ENCODE measurements at regions not wholly inside any gene's neighbourhood (a gene's known extent, or its start where the extent isn't known, plus 50 kb on each side); places are given as distances from the start of the nearest gene placed in this dataset.
"Not testable (repeated sequence)": the region's sequence is repeated elsewhere in the genome, so short reads cannot be mapped to it uniquely, and the experiment has no call there.

DNA sequence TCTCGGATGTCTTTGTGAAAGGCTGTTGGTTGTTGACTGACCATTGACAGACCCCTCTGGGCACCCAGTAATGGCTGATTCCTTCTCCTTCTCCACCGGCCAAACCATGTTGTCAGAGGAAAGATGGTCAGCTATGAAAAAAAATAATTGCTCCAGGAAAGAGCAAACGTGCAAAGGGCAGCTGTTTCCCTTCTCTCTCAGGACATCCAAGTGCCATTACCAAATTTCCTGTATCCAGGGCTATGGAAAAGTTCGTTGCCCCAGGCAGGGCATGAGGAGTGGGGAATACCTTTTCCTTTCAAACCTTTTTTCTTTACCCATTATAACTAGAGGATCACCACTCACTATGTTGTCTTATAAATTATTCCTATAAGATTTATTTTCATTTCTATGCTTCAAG lies 321.5 kb upstream of the HNRNPA3 start:
- DNase-seq (ENCODE audit: low read depth in 2 of 3, low spot score in 2 of 3): no peak

DNA sequence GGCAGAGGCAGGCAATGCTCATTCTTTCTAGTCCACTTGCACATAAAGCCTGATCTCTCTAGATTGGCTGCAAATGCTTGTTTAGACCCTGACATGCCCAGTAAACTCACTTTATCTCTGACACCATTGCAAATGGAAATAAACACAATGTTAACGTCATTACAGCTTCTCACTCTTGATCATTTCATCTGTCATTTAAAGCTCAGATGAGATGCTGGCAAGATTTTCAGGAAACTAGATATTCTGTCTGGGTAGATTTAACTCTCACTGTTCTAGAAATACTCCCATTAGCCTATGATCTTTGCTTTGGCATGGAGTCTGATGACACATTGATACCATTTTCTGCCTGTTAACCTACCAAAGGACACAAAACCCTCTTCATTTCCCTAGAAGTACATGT lies 320.7 kb upstream of the HNRNPA3 start:
- DNase-seq (ENCODE audit: low read depth in 2 of 3, low spot score in 2 of 3): no peak

DNA sequence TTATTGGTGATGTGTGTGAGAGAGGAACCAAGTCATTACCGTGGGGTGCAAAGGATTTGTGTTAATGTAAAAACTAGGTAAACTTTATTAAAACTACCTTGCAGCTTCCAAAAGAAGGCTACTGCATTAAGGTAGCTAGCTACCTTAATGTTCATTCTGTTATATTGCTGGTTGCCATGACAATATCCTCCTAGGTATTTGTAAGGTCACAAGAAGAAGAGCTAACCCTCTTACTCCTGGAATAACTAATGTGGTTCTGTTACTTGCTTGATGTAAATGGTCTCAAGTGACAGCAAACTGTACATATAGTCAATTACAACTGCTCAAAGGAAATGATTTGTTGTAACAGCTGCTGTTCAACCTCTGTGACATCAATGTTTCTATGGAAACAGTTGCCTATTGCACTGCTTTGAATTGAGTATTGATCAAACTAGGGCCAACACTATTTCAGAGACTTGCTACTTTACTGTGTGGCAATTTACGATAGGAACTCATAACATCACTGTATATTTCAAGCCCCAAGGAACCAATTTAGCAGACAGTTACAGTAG lies 319.8 kb upstream of the HNRNPA3 start:
- no peak for DNase-seq (ENCODE audit: low read depth in 2 of 3, low spot score in 2 of 3)

DNA sequence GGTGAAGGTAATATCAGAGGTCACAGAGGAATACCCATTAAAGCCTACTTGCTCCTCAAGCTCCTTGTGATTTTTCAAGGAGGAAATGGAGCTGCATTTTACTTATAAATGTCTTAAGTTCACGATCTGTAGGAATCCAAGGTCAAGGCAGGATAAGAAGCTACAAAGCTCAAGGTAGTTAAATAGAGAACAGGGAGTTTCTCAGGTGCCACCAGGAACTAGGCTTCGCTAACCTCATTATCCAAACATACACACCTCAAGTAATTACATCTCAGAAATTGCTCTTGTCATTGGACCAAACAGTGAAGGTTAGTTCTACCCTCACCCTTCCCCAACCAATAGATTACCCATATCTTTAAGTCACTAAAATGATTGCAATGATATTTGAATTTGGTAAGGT lies 317.4 kb upstream of the HNRNPA3 start:
- no peak for DNase-seq (ENCODE audit: low read depth in 2 of 3, low spot score in 2 of 3)

DNA sequence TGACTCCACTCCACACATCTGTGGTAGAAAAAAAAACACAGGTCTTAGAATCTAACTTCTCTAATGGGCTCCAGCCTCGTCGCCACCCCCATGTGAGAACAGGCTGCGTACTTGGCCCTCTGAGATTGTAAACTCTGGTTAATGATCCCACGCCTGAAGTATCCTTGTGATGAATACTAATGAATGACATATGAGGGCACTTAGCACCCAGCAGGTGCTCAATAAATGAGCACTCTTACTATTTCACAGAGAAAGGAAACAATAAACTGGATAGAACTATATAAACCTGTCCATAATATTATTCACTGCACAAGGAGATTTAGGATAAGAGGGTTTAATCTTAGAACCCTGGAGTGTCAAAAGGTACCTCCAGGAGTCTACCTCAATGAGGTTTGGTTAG lies 310.1 kb upstream of the HNRNPA3 start:
- no peak for DNase-seq (ENCODE audit: low read depth in 2 of 3, low spot score in 2 of 3)

DNA sequence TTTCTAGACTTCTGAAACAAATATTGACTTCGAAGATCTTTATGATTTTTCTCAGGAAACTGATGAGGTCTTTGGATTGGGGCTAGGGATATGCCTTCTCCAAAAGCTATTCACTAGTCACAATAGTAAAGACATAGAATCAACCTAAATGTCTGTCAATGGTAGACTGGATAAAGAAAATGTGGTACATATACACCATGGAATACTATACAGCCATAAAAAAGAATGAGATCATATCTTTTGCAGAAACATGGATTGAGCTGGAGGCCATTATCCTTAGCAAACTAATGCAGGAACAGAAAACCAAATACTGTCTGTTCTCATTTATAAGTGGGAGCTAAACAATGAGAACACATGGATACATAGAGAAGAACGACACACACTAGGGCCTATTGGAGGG lies 308.5 kb upstream of the HNRNPA3 start:
- DNase-seq (ENCODE audit: low read depth in 2 of 3, low spot score in 2 of 3): not testable (repeated sequence)

DNA sequence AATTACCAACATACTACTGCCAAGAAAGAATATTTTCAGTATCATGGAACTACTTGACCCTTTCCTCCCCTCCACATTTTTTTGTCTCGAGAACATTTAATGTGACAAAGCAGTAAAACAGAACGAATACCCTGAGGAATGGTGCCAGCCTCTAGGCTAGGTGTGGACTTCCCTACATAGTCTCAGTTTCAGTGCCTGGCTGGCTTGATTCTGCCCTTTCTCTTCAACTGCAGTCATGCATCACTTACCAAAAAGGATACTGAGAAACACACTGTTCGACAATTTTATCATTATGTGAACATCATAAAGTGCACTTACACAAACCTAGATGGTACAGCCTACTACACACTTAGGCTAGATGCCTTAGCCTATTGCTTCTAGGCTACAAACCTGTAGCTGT lies 305.3 kb upstream of the HNRNPA3 start:
- DNase-seq (ENCODE audit: low read depth in 2 of 3, low spot score in 2 of 3): no peak

DNA sequence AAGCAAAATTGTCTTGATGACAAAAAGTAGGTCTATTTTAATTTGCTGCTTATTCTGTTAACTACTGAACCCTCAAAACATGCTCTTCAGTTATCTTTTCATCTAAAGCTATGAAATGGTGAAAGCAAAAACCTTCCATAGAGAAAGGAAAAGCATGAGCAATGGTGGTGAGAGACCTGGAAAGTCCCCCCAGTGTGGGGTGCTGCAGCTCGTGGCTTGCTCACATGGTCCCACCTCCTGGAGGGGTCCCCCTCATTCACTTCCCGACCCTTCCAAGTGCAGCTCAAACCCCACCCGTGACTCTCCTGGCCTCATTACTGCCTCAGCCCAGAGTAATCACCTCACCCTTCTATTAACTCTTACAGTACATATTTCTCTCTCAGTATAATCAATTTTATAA lies 301.8 kb upstream of the HNRNPA3 start:
- no peak for DNase-seq (ENCODE audit: low read depth in 2 of 3, low spot score in 2 of 3)

DNA sequence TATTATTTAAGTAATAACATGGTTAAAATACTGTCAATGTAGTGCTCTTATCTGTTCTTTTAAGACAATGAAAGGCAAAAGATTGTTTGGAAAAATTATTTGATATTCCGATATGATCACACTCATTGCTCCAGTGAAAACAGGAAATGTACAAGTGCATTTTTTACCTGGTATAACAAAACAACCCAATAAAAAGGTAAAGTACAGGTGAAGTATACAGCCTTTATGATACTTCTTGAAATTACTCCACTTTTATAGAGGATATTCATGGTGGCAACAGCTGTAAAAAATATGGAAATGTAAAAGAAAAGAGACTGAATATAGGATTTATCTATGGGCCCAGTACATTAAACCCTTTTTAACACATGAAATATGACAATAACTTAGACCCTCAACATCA lies 298.6 kb upstream of the HNRNPA3 start:
- DNase-seq (ENCODE audit: low read depth in 2 of 3, low spot score in 2 of 3): no peak

DNA sequence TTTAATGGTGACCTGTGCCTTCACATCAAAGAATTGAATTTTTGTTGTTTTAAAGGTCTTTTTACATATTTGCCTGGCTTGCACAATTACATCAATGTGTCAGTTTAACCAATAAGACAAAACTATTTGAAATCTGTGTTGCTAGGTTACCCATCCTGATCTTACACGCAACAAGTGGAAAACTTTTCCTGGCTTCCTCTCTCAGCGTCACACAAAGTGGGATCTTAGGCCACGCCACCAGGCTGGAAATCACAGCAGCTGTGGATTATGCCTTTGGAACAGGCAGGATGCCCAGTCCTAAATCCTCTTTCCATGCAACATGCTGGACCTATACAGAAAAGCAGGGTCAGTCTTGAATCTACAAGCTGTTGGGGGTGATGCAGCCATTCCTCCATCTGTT lies 298.2 kb upstream of the HNRNPA3 start:
- DNase-seq (ENCODE audit: low read depth in 2 of 3, low spot score in 2 of 3): no peak

DNA sequence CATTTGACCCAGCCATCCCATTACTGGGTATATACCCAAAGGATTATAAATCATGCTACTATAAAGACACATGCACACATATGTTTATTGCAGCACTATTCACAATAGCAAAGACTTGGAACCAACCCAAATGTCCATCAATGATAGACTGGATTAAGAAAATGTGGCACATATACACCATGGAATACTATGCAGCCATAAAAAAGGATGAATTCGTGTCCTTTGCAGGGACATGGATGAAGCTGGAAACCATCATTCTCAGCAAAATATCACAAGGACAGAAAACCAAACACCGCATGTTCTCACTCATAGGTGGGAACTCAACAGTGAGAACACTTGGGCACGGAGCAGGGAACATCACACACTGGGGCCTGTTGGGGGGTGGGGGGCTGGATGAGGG lies 290.0 kb upstream of the HNRNPA3 start:
- DNase-seq (ENCODE audit: low read depth in 2 of 3, low spot score in 2 of 3): not testable (repeated sequence)

DNA sequence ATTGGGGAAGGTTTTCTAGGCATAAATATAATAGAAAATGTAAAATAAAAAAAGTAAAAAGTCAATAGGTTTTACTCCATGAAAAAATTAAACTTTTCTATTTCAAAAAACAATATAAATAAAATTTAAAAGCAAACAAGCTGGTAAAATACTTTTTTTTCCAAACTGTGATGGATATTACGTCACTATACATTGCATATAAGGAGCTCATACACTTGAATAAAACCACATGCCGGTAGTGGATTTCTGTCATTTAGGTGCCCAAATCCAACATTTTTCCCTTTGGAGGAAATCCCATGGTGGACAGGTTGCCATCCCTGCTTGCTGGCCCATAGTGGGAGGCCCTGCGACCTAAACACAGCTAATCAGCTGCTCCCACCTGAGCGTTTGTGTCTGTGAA lies 289.4 kb upstream of the HNRNPA3 start:
- no peak for DNase-seq (ENCODE audit: low read depth in 2 of 3, low spot score in 2 of 3)

DNA sequence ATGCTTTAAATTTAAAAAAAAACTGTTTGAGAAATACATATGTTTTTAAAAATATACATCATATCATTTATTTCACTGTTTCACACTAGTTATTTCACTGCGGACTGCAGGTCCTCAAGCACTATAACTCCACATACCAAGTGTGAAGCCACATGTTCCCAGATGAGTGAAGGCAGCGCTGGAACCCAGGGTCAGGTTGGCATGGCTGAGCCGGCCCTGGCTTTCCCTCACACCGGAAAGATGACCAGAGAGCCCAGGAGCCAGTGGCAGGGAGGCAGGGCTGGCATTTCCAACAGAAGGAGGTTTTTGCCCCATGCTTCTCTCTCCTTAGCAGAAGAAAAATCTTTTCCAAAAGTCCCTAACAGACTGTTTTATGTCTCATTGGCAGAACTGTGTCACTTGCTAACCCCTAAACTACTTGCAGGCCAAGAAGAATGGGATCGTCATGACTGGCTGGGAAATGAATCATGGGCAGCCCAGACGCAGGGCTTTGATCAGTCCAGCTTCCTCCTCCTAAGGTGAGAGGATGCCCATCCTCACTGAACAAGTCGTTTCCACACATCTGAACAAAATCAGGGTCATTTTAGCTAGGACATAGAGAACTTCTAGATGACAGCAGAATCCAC lies 287.6 kb upstream of the HNRNPA3 start:
- DNase-seq (ENCODE audit: low read depth in 2 of 3, low spot score in 2 of 3): no peak

DNA sequence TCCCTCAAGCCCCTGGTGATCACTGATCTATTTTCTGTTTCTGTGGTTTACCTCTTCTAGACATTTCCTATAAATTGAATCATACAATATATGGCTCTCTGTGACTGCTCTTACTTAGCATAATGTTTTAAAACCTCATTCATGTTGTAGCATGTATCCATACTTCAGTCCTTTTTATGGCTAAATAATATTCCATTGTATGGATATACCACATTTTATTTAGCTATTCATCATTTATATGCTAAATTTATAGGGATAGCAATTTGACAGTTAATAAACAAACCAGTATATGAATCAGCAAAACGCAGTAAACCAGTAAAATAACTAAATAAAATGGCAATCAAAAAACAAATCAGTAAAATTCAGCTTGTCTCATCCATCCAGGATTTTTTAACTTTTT lies 286.1 kb upstream of the HNRNPA3 start:
- DNase-seq (ENCODE audit: low read depth in 2 of 3, low spot score in 2 of 3): no peak

DNA sequence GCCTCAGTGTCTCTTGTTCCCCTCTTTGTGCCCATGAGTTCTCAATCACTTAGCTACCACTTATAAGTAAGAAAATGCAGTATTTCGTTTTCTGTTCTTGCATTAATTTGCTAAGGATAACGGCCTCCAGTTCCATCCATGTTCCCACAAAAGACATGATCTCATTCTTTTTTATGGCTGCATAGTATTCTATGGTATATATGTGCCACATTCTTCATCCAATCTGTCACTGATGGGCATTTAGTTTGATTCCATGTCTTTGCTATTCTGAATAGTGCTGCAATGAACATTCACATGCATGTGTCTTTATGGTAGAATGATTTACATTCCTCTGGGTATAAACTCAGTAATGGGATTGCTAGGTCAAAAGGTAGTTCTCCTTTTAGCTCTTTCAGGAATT lies 283.2 kb upstream of the HNRNPA3 start:
- not testable (repeated sequence) for DNase-seq (ENCODE audit: low read depth in 2 of 3, low spot score in 2 of 3)

DNA sequence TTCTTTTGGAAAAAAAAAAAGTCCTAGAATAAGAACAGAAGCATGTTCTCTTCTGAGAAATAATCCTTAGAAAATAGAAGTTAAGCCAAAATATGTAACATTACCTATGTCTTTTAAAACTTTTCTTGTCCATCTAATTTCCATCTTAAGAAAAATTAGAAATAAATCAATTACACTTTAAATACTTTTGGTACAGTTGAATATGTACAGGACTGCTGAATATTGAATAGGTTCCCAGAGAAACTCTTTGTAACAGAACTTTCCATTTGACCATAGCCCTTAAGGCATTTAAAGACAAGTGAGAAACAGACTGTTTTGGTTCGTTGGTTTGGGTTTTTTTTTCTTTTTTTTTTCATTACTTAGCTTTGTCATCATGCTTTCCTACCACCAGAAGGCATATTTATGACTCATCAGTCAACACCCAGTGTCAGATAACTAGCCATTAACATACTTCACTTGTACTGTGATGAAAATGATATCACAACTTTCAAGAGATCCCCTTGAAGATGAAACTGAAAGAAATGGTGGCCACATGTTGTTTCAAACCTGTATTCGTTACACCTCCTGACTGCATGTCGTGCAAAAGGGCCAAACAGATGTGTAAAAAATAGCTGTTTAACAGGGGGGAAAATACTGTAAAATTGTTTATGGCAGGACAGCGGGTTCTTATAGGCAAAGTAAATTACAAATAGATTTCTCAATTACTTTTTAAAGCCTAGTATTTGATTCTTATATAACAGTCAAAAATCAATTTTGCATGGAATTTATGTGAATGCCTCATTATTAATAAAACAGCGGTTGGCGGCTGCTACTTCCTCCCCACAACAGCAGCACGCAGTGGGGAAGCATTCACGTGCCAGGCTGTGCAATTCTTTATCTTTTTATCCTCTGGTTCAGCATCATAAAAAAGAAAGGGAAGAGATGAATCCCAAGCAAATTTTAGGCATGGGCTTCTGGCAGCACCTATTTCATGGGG lies 280.7 kb upstream of the HNRNPA3 start:
- DNase-seq (ENCODE audit: low read depth in 2 of 3, low spot score in 2 of 3): no peak

DNA sequence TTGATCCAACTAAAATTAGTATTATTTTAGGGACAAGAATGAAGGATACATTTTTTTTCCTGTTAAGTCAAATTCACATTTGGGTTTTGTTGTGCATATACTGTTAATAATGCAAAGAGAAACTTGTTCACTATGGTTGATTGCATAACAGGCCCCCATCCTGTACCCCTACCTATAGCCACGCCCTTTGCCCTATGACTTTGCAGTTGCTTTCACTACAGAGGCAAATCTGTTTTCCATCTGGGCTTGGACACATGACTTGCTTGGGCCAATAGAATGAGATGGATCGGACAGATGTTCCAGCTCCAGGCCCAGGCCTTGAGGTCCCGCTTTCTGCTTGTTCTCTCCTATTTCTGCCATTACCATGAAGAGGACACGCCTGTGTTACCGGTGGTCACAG lies 278.5 kb upstream of the HNRNPA3 start:
- DNase-seq (ENCODE audit: low read depth in 2 of 3, low spot score in 2 of 3): no peak

DNA sequence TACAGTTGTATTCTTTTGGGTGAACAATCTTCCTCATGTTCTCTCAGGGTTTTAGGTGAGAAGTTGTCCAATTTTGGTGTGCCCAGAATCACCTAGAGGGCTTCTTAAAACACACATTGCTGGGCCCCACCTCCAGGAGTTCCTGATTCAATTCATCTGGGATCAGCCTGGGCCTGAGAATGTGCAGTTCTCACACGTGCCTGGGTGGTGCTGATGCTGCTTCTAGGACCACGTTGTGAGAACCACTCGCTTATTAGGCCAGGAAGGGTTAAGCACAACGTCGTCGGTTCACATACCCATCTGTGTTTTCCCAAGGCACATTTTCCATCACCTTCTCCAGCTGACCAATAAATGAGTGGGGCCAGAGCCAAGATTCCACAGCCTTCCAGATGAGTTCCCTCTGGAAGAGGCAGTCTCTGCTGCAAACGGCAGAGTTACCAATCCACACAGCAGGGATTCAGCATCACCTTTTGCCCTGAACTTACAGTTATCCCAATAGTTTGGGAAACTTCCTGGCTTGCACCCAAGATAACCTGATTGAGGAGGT lies 277.7 kb upstream of the HNRNPA3 start:
- no peak for DNase-seq (ENCODE audit: low read depth in 2 of 3, low spot score in 2 of 3)

DNA sequence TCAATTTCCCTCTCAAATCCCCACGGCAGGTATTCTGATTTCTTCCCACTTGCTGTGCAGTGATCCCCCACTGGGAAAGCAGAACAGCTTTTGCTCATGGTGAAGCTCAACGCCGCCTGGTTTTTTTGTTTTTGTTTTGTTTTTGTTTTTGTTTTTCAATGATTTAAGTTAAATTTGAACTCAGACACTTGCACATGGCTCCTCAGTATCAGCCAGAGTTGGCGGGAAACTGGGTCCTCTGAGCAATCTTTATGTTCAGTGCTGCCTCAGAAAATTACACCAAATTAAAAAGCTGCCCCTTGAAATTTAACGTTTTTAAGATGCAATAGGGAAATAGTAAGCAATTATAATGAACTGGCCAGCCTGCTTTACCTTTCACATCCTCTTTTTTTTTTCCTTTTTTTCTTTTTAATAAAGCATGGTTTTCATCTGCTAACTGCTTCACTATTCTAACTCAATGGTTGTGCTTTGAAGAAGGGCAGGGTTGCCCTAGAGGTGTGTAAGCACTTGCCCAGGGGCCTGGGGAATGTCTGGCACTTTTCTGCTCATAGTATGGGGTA lies 277.0 kb upstream of the HNRNPA3 start:
- no peak for DNase-seq (ENCODE audit: low read depth in 2 of 3, low spot score in 2 of 3)

DNA sequence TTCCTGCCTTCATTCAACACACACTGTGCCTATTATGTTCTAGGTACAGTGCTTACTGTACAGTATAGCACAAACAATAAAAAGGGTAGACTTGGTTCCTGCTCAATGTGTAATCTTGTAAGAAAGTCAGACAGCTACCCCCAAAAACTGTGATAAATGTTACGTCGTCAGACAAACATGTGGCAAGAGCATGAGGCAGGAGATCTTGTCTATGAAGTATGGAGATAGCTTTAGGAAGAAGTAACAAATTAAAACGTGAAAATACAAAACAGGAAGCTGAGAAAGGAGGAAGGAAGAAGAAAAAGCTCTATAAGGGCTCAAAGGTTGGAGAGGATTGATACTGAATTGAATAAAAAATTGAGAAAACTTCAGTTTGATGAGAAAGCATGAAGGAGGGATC lies 276.2 kb upstream of the HNRNPA3 start:
- DNase-seq (ENCODE audit: low read depth in 2 of 3, low spot score in 2 of 3): no peak

DNA sequence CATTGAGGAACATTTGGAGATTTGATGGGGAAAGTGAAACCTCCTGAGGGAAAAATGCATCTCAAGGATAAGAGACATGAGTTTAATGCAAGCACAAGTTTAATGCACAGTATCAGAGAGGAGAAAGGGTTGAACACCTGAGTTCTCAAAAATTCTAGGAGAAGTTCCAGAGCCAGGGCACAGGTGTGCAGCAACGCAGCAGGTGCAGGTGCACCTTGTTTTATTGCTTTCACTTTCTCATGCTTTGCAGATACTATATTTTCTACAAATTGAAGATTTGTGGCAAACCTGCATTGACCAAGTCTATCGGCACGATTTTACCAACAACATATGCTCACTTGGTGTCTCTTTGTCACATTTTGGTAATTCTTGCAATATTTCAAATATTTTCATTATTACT lies 267.6 kb upstream of the HNRNPA3 start:
- DNase-seq (ENCODE audit: low read depth in 2 of 3, low spot score in 2 of 3): no peak

DNA sequence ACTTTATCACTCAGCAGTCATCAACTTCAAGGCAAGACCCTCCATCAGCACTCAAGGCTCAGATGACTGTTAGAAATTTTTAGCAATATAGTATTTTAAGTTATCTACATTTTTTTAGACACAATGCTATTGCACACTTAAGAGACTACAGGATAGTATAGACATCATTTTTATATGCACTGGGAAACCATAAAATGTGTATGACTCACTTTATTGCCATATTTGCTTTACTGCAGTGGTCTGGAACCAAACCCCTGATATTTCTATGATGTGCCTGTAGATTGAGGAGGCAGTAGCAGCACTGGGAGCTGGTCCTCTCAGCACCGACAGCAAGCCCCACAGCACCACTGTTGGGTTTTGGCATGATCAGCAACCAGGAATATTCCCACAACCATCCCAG lies 264.8 kb upstream of the HNRNPA3 start:
- DNase-seq (ENCODE audit: low read depth in 2 of 3, low spot score in 2 of 3): no peak
